ENCODE measurements at regions not wholly inside any gene's neighbourhood (a gene's known extent, or its start where the extent isn't known, plus 50 kb on each side); places are given as distances from the start of the nearest gene placed in this dataset.

- Mint-ChIP-seq H3K4me3 (no peak overlapping the region), H3K27ac (no peak overlapping the region), H3K27me3 (ENCODE audit: low read depth) (no peaks in the 10 kb centered on the region), H3K36me3 (ENCODE audit: low read depth) (no peaks in the 10 kb centered on the region), H3K4me1 (ENCODE audit: low read depth) (no peaks in the 10 kb centered on the region), H3K9me3 (peaks cover 31% of the 10 kb centered on the region)
- DNase-seq (ENCODE audit: low spot score) = no peak
Observed at GRCh38 chr5:164876793-164877192, 1371.4 kb downstream of the MAT2B start.

- Mint-ChIP-seq H3K9me3 (peaks cover 20% of the 10 kb centered on the region), H3K4me3 (no peak overlapping the region), H3K27ac (no peak overlapping the region), H3K4me1 (ENCODE audit: low read depth) (no peaks in the 10 kb centered on the region), H3K27me3 (ENCODE audit: low read depth) (no peaks in the 10 kb centered on the region), H3K36me3 (ENCODE audit: low read depth) (no peaks in the 10 kb centered on the region)
- no peak for DNase-seq (ENCODE audit: low spot score)
Observed at GRCh38 chr5:164881442-164881841, 1376.0 kb downstream of the MAT2B start.

GRCh38 chr5:164885179-164885578 is 1379.8 kb downstream of the MAT2B start:
- no peak for DNase-seq (ENCODE audit: low spot score)
- Mint-ChIP-seq H3K4me3 (no peak overlapping the region), H3K27me3 (ENCODE audit: low read depth) (no peaks in the 10 kb centered on the region), H3K4me1 (ENCODE audit: low read depth) (no peaks in the 10 kb centered on the region), H3K36me3 (ENCODE audit: low read depth) (no peaks in the 10 kb centered on the region), H3K9me3 (peaks cover 11% of the 10 kb centered on the region), H3K27ac (no peak overlapping the region)

- H3K9me3 Mint-ChIP-seq = peaks cover 12% of the 10 kb centered on the region
- no peak overlapping the region for H3K4me3 Mint-ChIP-seq
- H3K27me3 Mint-ChIP-seq (ENCODE audit: low read depth) = no peaks in the 10 kb centered on the region
- H3K36me3 Mint-ChIP-seq (ENCODE audit: low read depth) = no peaks in the 10 kb centered on the region
- no peaks in the 10 kb centered on the region for H3K4me1 Mint-ChIP-seq (ENCODE audit: low read depth)
- H3K27ac Mint-ChIP-seq = no peak overlapping the region
- no peak for DNase-seq (ENCODE audit: low spot score)
Observed at GRCh38 chr5:164893071-164893470, 1387.7 kb downstream of the MAT2B start.

- no peak for DNase-seq (ENCODE audit: low spot score)
- H3K36me3 Mint-ChIP-seq (ENCODE audit: low read depth) = no peaks in the 10 kb centered on the region
- H3K4me1 Mint-ChIP-seq (ENCODE audit: low read depth) = no peaks in the 10 kb centered on the region
- peaks cover 24% of the 10 kb centered on the region for H3K9me3 Mint-ChIP-seq
- H3K27me3 Mint-ChIP-seq (ENCODE audit: low read depth) = no peaks in the 10 kb centered on the region
- H3K4me3 Mint-ChIP-seq = no peak overlapping the region
- H3K27ac Mint-ChIP-seq = no peak overlapping the region
Observed at GRCh38 chr5:164898705-164899104, 1393.3 kb downstream of the MAT2B start.

GRCh38 chr5:164909673-164910072 is 1404.3 kb downstream of the MAT2B start:
- H3K27me3 Mint-ChIP-seq (ENCODE audit: low read depth) = no peaks in the 10 kb centered on the region
- no peak overlapping the region for H3K27ac Mint-ChIP-seq
- DNase-seq (ENCODE audit: low spot score) = no peak
- H3K4me1 Mint-ChIP-seq (ENCODE audit: low read depth) = no peaks in the 10 kb centered on the region
- no peaks in the 10 kb centered on the region for H3K36me3 Mint-ChIP-seq (ENCODE audit: low read depth)
- no peak overlapping the region for H3K4me3 Mint-ChIP-seq
- H3K9me3 Mint-ChIP-seq = peaks cover 24% of the 10 kb centered on the region

DNA sequence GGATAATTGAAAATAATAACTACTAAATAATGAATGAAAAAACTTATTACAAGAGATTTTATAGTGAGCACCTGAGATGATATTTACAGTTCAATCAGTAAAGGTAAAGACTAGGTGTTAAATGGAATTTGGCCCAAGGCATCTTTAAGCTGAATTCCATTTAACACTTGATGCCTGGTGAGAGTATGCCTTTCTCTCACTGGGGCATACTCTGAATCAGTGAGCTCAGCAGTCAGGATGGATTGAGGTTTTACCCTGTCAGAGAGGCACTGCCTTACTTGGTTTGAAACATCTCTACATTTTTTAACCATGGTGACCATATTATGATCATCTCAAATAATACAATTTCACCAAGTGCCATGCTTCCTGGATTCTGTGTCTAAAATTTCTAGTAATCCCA is 1416.3 kb downstream of the MAT2B start:
- Mint-ChIP-seq H3K4me3 (no peak overlapping the region), H3K9me3 (peaks cover 32% of the 10 kb centered on the region), H3K27me3 (ENCODE audit: low read depth) (no peaks in the 10 kb centered on the region), H3K36me3 (ENCODE audit: low read depth) (no peaks in the 10 kb centered on the region), H3K27ac (no peak overlapping the region), H3K4me1 (ENCODE audit: low read depth) (no peaks in the 10 kb centered on the region)
- DNase-seq (ENCODE audit: low spot score) = no peak

GRCh38 chr5:164934039-164934438 is 1428.6 kb downstream of the MAT2B start:
- H3K4me3 Mint-ChIP-seq = no peak overlapping the region
- DNase-seq (ENCODE audit: low spot score) = no peak
- H3K9me3 Mint-ChIP-seq = peaks cover 50% of the 10 kb centered on the region
- H3K27me3 Mint-ChIP-seq (ENCODE audit: low read depth) = no peaks in the 10 kb centered on the region
- H3K27ac Mint-ChIP-seq = no peak overlapping the region
- no peaks in the 10 kb centered on the region for H3K36me3 Mint-ChIP-seq (ENCODE audit: low read depth)
- H3K4me1 Mint-ChIP-seq (ENCODE audit: low read depth) = no peaks in the 10 kb centered on the region

- Mint-ChIP-seq H3K27ac (no peak overlapping the region), H3K9me3 (peaks cover 46% of the 10 kb centered on the region), H3K36me3 (ENCODE audit: low read depth) (no peaks in the 10 kb centered on the region), H3K4me1 (ENCODE audit: low read depth) (no peaks in the 10 kb centered on the region), H3K27me3 (ENCODE audit: low read depth) (no peaks in the 10 kb centered on the region), H3K4me3 (no peak overlapping the region)
- DNase-seq (ENCODE audit: low spot score) = no peak
Observed at GRCh38 chr5:164934561-164934960, 1429.1 kb downstream of the MAT2B start.

GRCh38 chr5:164941132-164941531 is 1435.7 kb downstream of the MAT2B start:
- no peak overlapping the region for H3K27ac Mint-ChIP-seq
- no peak for DNase-seq (ENCODE audit: low spot score)
- H3K4me1 Mint-ChIP-seq (ENCODE audit: low read depth) = no peaks in the 10 kb centered on the region
- H3K36me3 Mint-ChIP-seq (ENCODE audit: low read depth) = no peaks in the 10 kb centered on the region
- H3K4me3 Mint-ChIP-seq = no peak overlapping the region
- peaks cover 12% of the 10 kb centered on the region for H3K9me3 Mint-ChIP-seq
- H3K27me3 Mint-ChIP-seq (ENCODE audit: low read depth) = no peaks in the 10 kb centered on the region

DNA sequence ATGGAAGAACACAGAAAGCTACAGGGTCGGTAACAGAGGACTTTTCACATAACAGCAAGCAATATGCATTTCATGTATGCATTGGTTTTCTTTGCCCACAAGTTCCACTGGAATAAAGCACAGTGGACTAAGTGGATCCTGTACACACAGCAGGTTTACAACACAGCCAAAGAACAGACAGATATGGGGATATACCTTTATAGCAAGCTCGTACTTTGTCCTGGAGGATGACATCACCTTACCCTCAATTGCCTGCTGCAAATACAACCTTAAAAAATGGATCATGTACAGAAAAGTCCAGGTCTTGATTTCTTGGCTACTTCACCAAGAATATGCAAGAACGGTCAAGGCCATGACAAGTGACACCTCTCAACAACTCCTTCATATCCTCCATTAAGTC is 1445.5 kb downstream of the MAT2B start:
- no peak for DNase-seq (ENCODE audit: low spot score)
- no peak overlapping the region for H3K4me3 Mint-ChIP-seq
- no peaks in the 10 kb centered on the region for H3K36me3 Mint-ChIP-seq (ENCODE audit: low read depth)
- H3K27ac Mint-ChIP-seq = no peak overlapping the region
- H3K9me3 Mint-ChIP-seq = no peaks in the 10 kb centered on the region
- H3K4me1 Mint-ChIP-seq (ENCODE audit: low read depth) = no peaks in the 10 kb centered on the region
- no peaks in the 10 kb centered on the region for H3K27me3 Mint-ChIP-seq (ENCODE audit: low read depth)

DNA sequence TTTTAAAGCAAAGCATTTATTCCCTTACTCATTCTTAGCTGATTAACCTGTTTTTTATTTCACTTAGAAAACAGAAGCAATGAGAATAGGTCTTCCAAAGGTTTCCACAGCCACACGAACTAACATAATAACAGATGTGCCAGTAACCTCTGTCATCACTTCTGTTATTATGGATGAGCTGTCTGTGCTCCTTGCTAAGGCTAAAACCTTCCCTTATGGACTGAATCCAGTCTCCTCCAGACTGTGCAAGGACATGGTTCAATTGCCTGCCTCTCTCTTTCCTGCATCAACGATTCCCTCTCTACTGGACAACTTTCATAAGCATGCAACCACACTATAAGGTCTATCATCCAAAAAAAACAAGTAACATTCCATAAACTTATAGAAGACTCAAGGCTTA is 1446.2 kb downstream of the MAT2B start:
- no peaks in the 10 kb centered on the region for H3K4me1 Mint-ChIP-seq (ENCODE audit: low read depth)
- H3K36me3 Mint-ChIP-seq (ENCODE audit: low read depth) = no peaks in the 10 kb centered on the region
- no peak overlapping the region for H3K27ac Mint-ChIP-seq
- H3K27me3 Mint-ChIP-seq (ENCODE audit: low read depth) = no peaks in the 10 kb centered on the region
- DNase-seq (ENCODE audit: low spot score) = no peak
- H3K9me3 Mint-ChIP-seq = no peaks in the 10 kb centered on the region
- no peak overlapping the region for H3K4me3 Mint-ChIP-seq

- H3K27me3 Mint-ChIP-seq (ENCODE audit: low read depth) = no peaks in the 10 kb centered on the region
- peaks cover 13% of the 10 kb centered on the region for H3K9me3 Mint-ChIP-seq
- no peaks in the 10 kb centered on the region for H3K36me3 Mint-ChIP-seq (ENCODE audit: low read depth)
- H3K27ac Mint-ChIP-seq = no peak overlapping the region
- DNase-seq (ENCODE audit: low spot score) = no peak
- no peaks in the 10 kb centered on the region for H3K4me1 Mint-ChIP-seq (ENCODE audit: low read depth)
- H3K4me3 Mint-ChIP-seq = no peak overlapping the region
Observed at GRCh38 chr5:164958688-164959087, 1453.3 kb downstream of the MAT2B start.

DNA sequence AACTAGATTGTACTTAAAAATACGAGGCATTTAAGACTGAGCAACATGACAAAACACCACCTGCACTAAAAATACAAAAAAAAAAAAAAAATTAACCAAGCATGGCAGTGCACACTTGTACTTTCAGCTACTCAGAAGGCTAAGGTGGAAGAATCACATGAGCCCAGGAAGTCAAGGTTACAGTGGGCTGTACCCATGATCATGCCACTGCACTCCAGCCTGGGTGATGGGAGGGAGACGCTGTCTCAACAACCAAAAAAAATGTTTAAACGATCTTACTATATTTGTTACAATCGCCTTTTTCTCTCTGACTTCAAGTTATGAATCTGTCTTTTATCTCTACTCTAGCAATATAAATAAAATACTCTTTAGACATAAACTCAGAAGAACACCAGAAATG is 1454.3 kb downstream of the MAT2B start:
- no peaks in the 10 kb centered on the region for H3K36me3 Mint-ChIP-seq (ENCODE audit: low read depth)
- no peaks in the 10 kb centered on the region for H3K27me3 Mint-ChIP-seq (ENCODE audit: low read depth)
- H3K9me3 Mint-ChIP-seq = peaks cover 13% of the 10 kb centered on the region
- DNase-seq (ENCODE audit: low spot score) = no peak
- no peaks in the 10 kb centered on the region for H3K4me1 Mint-ChIP-seq (ENCODE audit: low read depth)
- H3K27ac Mint-ChIP-seq = no peak overlapping the region
- no peak overlapping the region for H3K4me3 Mint-ChIP-seq

- Mint-ChIP-seq H3K4me3 (no peak overlapping the region), H3K27ac (no peak overlapping the region), H3K36me3 (ENCODE audit: low read depth) (no peaks in the 10 kb centered on the region), H3K27me3 (ENCODE audit: low read depth) (no peaks in the 10 kb centered on the region), H3K9me3 (peaks cover 10% of the 10 kb centered on the region), H3K4me1 (ENCODE audit: low read depth) (no peaks in the 10 kb centered on the region)
- DNase-seq (ENCODE audit: low spot score) = no peak
Observed at GRCh38 chr5:164962329-164962961, 1457.0 kb downstream of the MAT2B start.
